ENCODE measurements at regions not wholly inside any gene's neighbourhood (a gene's known extent, or its start where the extent isn't known, plus 50 kb on each side); places are given as distances from the start of the nearest gene placed in this dataset.
"Not testable (repeated sequence)": the region's sequence is repeated elsewhere in the genome, so short reads cannot be mapped to it uniquely, and the experiment has no call there.

DNA sequence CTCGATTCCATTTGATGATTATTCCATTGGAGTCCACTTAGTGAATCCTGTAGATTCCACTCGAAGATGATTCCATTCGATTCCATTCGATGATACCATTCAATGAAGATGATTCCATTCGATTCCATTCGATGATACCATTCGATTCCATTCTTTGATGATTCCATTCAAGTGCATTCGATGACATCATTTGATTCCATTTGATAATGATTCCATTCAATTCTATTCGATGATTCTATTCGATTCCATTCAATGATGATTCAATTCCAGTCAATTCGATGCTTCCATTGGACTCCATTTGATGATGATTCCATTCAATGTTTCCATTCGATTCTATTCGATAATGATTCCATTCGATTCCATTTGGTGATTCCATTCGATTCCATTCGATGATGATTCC lies 1150.0 kb downstream of the TP53TG3F start:
- H3K4me1 ChIP-seq; intact Hi-C loops (cut with DNase I); DNase-seq; H3K27ac ChIP-seq; ATAC-seq; H3K4me3 ChIP-seq; H3K36me3 ChIP-seq; H3K27me3 ChIP-seq: not testable (repeated sequence)
- peaks cover 4 to 94% of the 10 kb centered on the region in 2 donors for H3K9me3 ChIP-seq
